ENCODE measurements at regions not wholly inside any gene's neighbourhood (a gene's known extent, or its start where the extent isn't known, plus 50 kb on each side); places are given as distances from the start of the nearest gene placed in this dataset.

DNA sequence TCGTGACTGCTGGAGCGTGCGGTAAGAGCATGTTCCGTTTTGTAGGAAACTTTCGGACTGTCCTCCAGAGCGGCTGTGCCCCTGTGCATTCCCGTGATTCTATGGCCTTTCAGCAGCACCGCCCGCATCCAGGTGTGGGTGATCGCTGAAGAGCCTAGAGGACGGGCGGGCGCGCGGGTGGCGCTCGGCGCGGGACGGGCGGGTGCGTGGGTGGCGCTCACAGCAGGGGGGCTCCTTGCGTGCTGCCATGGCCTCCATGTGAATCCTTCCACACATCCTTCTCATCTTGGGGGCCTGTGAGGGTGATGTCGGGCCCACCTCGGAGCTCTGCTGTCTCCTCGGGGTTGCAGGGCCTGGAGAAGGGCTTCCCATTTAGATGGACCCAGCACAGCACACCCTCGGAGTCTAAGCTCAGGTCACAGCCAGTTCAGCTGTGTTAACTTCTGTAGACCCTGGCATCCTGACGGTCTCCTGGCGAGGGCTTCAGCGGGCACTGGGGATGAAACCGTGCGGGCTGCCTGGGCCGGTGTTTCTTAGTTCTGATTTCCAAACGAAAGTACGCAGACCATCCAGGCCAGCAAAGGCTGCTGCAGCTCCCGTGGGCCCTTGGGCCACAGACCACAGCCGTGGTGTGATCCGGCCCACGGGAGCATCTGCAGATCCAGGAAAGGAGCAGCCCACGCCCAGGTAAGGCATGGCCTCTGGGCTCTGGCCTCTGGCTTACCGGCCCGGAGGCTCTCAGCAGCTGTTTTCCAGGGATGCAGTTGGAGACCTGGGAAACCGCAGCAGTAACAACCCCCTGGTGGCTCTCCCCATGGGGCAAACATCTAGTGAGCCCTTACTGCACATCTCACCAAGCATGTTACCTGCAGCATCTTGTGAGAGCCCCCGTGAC is 339.4 kb downstream of the FOXL1 start:
- POLR2A ChIA-PET = no interaction called here
- CTCF ChIA-PET = no interaction called here

GRCh38 chr16:86918637-86919036 is 340.3 kb downstream of the FOXL1 start:
- ChIA-PET CTCF (no interaction called here), POLR2A (no interaction called here)

DNA sequence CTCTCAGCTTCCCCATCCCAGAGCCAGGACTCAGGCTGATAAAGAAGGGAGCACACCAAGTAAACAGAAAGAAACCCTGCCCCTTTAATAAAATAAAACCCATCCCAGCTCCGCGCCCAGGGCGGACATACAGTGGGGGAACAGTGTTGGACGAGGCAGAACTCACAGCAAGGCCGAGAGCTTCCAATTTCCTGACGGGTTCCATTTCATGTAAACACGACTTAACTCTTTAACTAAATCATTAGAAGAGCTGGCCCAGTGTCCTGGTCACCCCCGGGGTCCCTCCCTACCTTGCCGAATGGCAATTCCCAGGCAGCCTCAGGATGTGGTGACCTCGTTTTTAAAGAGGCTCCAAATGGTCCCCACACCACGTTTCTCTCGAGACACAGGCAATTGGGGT is 340.7 kb downstream of the FOXL1 start:
- CTCF ChIA-PET = no interaction called here

GRCh38 chr16:86919578-86920305 is 341.4 kb downstream of the FOXL1 start:
- CTCF ChIA-PET = no interaction called here
- POLR2A ChIA-PET = no interaction called here

More for the DNA sequence above, 340.7 kb downstream of the FOXL1 start:
- POLR2A ChIA-PET = no interaction called here

- ChIA-PET CTCF (no interaction called here), POLR2A (no interaction called here)
These were observed 342.9 kb downstream of the FOXL1 start for GRCh38 chr16:86921289-86921688.

GRCh38 chr16:86922311-86922710 is 344.0 kb downstream of the FOXL1 start:
- ChIA-PET CTCF (no interaction called here), POLR2A (no interaction called here)

- ChIA-PET CTCF (no interaction called here), POLR2A (no interaction called here)
These were observed 345.3 kb downstream of the FOXL1 start for GRCh38 chr16:86923656-86924055.

DNA sequence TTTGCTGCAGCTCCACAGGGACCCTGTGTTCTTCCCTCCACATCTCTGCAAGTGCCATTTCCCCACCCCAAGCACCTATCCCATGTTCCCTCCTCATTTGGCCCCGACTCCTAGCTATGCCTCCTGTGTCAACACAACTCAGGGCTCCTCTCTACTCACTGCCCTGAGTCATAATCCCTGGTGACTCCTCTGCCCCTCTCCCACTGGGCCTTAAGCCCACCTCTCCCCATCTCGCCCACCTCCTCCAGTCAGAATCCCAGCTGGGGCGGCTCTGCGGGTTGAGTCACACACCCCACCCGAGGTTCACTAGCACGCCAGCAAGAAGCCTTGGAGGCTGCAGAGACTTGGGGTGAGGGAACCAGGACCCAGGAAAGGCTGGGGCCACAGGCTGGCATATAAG is 346.2 kb downstream of the FOXL1 start:
- ChIA-PET POLR2A (no interaction called here), CTCF (no interaction called here)

DNA sequence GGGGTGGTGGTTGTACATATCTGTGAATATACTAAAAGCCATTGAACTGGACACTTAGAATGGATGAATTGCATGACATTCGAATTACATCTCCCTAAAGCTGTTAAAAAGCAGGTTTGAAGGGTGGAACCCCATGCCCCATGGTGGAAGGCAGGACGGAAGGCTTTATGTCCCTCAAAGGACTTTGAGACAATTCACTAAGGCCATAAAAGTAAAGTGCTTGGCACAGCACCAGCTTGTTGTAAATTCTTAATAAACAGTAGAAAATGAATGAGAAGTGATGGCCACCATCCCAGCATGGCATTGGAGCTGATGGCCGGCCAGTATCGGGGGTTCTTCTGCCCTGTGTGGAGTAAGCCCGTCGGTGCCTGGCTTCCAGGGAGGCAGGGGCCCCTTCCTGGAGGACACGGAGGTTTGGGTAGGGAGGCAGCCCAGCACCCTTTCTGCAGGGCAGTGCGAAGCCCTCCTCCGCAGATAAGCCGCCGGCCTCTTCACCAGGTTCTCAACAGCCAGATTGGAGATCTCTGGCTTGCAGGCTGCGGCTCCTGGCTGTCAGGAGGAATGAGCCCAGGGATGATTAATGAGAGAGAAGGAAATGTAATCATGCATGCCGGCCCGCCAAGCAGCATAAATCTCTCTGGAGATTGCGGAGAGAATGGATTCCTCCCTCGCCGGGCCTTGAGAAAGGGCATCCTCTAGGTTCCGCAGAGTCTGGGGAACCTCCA is 346.9 kb downstream of the FOXL1 start:
- ChIA-PET POLR2A (no interaction called here), CTCF (no interaction called here)

- POLR2A ChIA-PET = no interaction called here
- CTCF ChIA-PET = no interaction called here
These were observed 348.1 kb downstream of the FOXL1 start for GRCh38 chr16:86926181-86927094.

GRCh38 chr16:86927699-86928098 is 349.4 kb downstream of the FOXL1 start:
- POLR2A ChIA-PET = no interaction called here
- CTCF ChIA-PET = no interaction called here

GRCh38 chr16:86928523-86929011 is 350.2 kb downstream of the FOXL1 start:
- ChIA-PET CTCF (no interaction called here), POLR2A (no interaction called here)

- CTCF ChIA-PET = no interaction called here
- POLR2A ChIA-PET = no interaction called here
These were observed 350.9 kb downstream of the FOXL1 start for GRCh38 chr16:86929057-86929871.

GRCh38 chr16:86930001-86930400 is 351.7 kb downstream of the FOXL1 start:
- ChIA-PET POLR2A (no interaction called here), CTCF (no interaction called here)

DNA sequence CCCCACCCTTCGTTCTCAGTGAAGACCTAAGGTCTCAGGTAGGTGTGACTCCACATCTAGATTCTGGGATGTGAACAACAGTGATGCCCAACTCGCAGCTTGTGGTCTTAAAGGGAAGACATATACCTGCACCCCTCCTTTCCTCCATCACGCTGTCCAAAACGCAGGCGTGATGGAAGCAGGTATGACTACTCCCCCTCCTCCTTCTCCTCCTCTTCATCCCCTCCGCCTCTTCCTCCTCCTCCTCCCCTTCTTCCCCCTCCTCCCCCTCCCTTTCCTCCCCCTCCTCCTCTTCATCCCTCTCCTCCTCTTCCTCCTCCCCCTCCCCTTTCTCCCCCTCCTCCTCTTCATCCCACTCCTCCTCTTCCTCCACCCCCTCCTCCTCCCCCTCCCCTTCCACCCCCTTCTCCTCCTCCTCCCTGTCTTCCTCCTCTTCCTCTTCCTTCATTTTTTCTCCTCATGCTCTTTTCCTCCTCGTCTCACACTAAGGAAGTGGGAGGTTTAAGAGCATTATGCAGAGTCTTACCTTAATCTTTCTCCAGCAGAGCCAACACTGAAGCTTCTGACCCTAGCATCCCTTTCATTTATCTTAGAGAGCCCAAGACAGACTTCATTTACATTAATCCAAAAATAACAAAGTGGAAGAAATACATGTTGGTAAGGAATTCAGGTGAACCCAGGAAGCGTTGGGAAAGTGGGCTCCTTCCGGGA is 352.5 kb downstream of the FOXL1 start:
- CTCF ChIA-PET = no interaction called here
- POLR2A ChIA-PET = no interaction called here

- CTCF ChIA-PET = no interaction called here
- POLR2A ChIA-PET = no interaction called here
These were observed 353.1 kb downstream of the FOXL1 start for GRCh38 chr16:86931410-86931941.

DNA sequence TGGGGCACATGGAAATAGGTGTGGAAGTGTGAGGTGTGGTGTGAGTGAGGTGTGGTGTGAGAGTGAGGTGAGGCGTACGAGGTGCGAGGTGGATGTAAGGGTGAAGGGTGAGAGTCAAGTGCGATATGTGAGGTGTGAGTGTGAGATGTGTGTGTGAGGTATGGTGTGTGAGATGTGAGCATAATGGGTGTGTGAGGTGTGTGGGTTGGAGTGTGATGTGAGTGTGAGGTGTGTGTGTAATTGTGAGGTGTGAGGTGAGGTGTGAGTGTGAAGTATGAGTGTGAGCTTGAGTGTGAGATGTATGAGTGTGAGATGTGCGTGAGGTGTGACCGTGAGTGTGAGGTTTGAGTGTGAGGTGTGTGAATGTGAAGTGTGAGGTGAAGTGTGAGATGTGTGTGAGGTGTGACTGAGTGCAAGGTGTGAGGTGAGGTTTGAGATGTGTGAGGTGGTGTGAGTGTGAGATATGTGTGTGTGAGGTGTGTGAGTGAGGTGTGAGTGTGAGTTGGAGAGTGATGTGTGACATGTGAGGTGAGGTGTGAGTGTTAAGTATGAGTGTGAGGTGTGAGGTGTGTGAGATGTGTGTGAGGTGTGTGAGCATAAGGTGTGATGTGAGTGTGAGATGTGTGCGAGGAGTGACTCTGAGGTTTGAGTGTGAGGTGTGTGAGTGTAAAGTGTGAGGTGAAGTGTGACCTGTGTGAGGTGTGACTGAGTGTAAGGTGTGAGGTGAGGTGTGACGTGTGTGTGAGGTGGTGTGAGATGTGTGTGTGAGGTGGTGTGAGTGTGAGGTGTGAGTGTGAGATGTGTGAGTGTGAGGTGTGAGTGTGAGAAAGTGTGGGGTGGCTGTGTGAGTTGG is 354.0 kb downstream of the FOXL1 start:
- CTCF ChIA-PET = no interaction called here
- POLR2A ChIA-PET = no interaction called here
